ENCODE measurements at regions not wholly inside any gene's neighbourhood (a gene's known extent, or its start where the extent isn't known, plus 50 kb on each side); places are given as distances from the start of the nearest gene placed in this dataset.
"Not testable (repeated sequence)": the region's sequence is repeated elsewhere in the genome, so short reads cannot be mapped to it uniquely, and the experiment has no call there.

- no peak for DNase-seq (ENCODE audit: low read depth, low spot score)
These were observed 93.7 kb upstream of the USP15 start for GRCh38 chr12:62166525-62166924.

DNA sequence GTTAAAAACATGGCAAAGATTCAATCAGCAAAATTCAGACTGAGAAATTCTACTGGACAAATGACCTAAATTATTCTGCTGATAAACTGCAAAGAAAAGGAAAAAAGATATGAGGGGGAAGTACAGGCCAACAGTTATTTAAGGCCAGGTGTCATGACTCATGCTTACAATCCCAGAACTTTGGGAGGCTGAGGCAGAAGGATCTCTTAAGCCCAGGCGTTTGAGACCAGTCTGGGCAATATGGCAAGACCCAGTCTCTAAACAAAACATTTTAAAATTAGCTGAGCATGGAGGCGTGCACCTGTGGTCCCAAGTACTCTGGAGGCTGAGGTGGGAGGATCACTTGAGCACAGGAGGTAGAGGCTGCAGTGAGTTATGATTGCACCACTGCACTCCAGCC, 91.8 kb upstream of the USP15 start:
- DNase-seq (ENCODE audit: low read depth, low spot score), result no peak

- no peak for DNase-seq (ENCODE audit: low read depth, low spot score)
These were observed 90.0 kb upstream of the USP15 start for GRCh38 chr12:62170241-62170640.

- DNase-seq (ENCODE audit: low read depth, low spot score), result no peak
These were observed 69.3 kb upstream of the USP15 start for GRCh38 chr12:62190689-62191490.

GRCh38 chr12:62191491-62192179, 68.6 kb upstream of the USP15 start:
- no peak for DNase-seq (ENCODE audit: low read depth, low spot score)

- DNase-seq (ENCODE audit: low read depth, low spot score), result peak; percentile 55
These were observed 67.9 kb upstream of the USP15 start for GRCh38 chr12:62192180-62192902.

DNA sequence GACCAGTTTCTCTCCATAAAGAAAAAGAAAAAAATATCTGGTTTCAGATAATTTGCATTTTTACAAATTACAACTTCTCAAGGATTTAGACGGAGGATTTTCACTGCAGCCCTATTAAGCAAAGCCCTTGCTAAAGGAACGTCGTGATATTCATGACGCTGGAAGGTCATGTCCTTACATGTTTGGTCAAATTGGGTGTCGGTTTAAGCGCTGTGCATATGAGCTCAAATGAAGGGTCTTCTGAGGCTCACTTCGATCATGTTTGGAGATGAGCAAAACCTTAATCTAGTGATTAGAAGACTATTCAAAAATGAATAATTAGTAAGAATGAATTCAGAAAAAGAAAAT, 67.3 kb upstream of the USP15 start:
- DNase-seq (ENCODE audit: low read depth, low spot score), result no peak

DNA sequence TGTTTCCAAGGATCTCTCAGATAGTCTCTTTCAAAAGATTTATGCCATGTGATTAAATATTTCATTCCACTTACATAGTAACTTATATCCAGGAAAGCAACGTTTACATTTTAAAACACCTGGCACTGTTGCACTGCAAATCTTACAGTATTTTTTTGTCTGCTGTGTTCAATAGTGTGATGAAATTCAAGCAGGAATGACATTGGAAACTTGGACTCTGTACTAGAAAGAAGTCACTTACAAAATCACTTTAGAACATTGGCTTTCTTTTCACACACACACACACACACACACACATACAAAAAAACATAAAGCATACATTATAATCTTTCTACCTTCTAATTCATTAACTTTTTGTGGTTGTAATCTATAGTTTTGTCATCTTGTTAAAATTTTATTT, 66.2 kb upstream of the USP15 start:
- DNase-seq (ENCODE audit: low read depth, low spot score), result no peak

DNA sequence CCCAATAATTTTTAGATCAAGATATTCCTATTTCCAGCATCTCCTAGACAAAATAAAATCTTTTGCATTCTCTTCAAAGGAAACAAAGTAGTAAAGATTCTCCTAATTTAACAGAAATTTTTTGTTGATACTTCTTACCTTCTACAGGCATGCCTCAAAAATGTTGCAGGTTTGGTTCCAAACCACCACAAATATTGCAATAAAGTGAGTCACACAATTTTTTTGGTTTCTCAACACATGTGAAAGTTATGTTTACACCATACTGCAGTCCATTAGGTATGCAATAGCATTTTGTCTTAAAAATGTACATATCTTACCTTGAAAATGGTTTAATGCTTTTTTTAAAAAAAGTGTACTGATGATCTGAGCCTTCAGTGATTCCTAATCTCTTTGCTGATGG, 65.6 kb upstream of the USP15 start:
- DNase-seq (ENCODE audit: low read depth, low spot score), result no peak

- no peak for DNase-seq (ENCODE audit: low read depth, low spot score)
These were observed 64.1 kb upstream of the USP15 start for GRCh38 chr12:62196146-62196545.

DNA sequence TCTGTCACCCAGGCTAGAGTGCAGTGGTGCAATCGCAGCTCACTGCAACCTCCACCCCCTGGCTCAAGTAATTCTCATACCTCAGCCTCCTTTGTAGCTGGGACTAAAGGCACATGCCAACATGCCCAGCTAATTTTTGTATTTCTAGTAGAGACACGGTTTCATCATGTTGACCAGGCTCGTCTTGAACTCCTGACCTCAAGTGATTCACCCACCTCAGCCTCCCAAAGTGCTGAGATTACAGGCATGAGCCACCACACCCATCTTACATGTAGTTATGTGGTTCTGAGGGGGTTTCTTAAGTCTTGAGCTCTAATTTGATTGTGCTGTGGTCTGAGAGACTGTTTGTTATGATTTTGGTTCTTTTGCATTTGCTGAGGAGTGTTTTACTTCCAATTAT, 57.3 kb upstream of the USP15 start:
- not testable (repeated sequence) for DNase-seq (ENCODE audit: low read depth, low spot score)

DNA sequence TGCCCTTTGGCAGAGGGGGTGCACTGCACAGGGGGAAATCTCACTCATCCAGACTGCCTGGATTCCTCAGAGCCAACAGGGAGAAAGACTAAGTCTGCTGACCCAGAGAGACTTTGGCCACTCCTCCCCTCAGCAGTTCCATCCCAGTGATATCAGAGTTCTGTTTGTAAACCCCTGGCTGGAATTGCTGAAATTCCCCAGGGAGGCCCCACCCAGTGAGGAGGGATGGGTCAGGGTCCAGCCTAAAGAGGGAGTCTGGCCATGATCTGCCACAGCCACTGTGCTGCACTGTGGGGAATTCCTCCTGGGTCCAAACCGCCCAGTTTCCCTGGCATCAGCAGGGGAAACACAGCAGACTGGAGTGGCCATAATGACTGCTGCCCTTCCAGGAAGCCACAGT, 54.9 kb upstream of the USP15 start:
- DNase-seq (ENCODE audit: low read depth, low spot score), result no peak

DNA sequence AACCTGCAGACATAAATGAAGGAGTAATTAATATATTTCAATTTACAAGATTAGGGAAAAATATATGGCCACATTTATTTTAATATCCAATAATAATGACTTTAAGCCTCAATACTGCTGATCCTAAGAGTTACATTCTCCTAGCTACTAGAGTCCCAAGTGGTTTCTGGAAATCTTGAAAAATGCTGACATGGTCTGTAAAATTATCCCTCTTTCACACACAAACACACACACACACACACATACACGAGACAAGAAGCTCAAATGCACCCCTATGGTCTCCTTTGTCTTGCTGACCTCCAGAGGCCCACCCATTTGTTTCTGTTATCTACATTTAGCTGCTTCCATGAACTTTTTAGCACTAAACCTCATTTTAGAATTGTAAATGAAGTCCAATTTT, 53.0 kb upstream of the USP15 start:
- no peak for DNase-seq (ENCODE audit: low read depth, low spot score)
